ENCODE measurements at regions not wholly inside any gene's neighbourhood (a gene's known extent, or its start where the extent isn't known, plus 50 kb on each side); places are given as distances from the start of the nearest gene placed in this dataset.
"Not testable (repeated sequence)": the region's sequence is repeated elsewhere in the genome, so short reads cannot be mapped to it uniquely, and the experiment has no call there.

DNA sequence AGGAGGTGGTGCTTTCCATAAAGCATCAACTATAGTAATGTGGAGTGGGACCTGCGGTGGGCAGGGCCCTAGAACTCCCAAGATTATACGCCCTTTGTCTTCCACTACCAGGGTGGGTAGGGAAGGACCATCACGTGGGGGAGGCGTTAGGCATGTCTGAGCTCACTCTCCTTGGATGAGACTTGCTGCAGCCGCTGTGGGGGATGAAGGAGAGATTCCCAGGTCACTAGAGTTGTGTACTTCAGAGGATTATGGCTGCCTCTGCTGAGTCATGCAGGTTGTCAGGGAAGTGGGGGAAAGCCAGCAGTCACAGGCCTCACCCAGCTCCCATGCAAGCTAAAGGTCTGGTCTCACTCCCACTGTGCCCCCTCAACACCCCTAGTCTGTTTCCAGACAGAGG lies 195.0 kb upstream of the NBEA start:
- CTCF ChIA-PET; H3K4me1 Mint-ChIP-seq; H3K4me1 ChIP-seq (ENCODE audit: insufficient read depth, low read length); H3K4me3 ChIP-seq (ENCODE audit: low read length); H3K27ac Mint-ChIP-seq; H3K36me3 ChIP-seq (ENCODE audit: insufficient read depth, low read length); POLR2A ChIA-PET; H3K9me3 ChIP-seq (ENCODE audit: low read length); H3K4me3 Mint-ChIP-seq; H3K36me3 Mint-ChIP-seq; DNase-seq; H3K9me3 Mint-ChIP-seq; H3K27me3 Mint-ChIP-seq; H3K27me3 ChIP-seq (ENCODE audit: insufficient read depth, low read length, poor library complexity, severe bottlenecking); H3K27ac ChIP-seq (ENCODE audit: low read depth, low read length): not testable (repeated sequence)

- Histone ChIP-seq H3K4me1 (ENCODE audit: insufficient read depth, low read length) (no peaks in the 10 kb centered on the region), H3K4me3 (ENCODE audit: low read length) (no peak overlapping the region), H3K27me3 (ENCODE audit: insufficient read depth, low read length, poor library complexity, severe bottlenecking) (no peaks in the 10 kb centered on the region), H3K36me3 (ENCODE audit: insufficient read depth, low read length) (no peaks in the 10 kb centered on the region), H3K27ac (ENCODE audit: low read depth, low read length) (no peak overlapping the region), H3K9me3 (ENCODE audit: low read length) (no peaks in the 10 kb centered on the region)
- no peaks in the 10 kb centered on the region for H3K36me3 Mint-ChIP-seq
- H3K27me3 Mint-ChIP-seq, result no peaks in the 10 kb centered on the region
- H3K27ac Mint-ChIP-seq, result no peak overlapping the region
- no peak overlapping the region for H3K4me3 Mint-ChIP-seq
- no peak for DNase-seq
- ChIA-PET CTCF (no interaction called here), POLR2A (no interaction called here)
- peaks cover 2 to 9% (median 6%) of the 10 kb centered on the region in 5 donors for H3K9me3 Mint-ChIP-seq
- H3K4me1 Mint-ChIP-seq, result no peaks in the 10 kb centered on the region
These were observed 194.6 kb upstream of the NBEA start for GRCh38 chr13:34747507-34747906.

DNA sequence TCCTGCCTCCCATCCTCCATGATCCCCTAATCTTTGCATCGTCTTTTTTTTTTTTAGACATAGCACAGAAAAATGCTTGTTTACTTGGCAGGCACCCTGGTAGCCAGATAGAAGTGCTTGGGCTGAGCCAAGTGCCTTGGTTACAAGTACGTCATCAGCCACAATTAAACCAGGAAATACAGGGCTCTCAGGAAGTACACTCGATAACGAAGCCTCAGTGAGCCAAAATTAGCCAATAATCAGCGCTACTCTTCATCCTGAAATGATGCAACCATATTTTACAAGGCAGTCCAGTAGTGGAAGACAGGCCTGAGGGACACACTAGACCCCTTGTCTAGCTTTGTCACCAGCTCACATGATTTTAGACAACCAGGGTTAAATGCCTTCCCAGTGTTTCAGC lies 194.0 kb upstream of the NBEA start:
- no peak for DNase-seq
- no peak overlapping the region for H3K4me3 Mint-ChIP-seq
- POLR2A ChIA-PET, result no interaction called here
- CTCF ChIA-PET, result no interaction called here
- Histone ChIP-seq H3K36me3 (ENCODE audit: insufficient read depth, low read length) (no peaks in the 10 kb centered on the region), H3K4me3 (ENCODE audit: low read length) (no peak overlapping the region), H3K4me1 (ENCODE audit: insufficient read depth, low read length) (no peaks in the 10 kb centered on the region), H3K27ac (ENCODE audit: low read depth, low read length) (no peak overlapping the region), H3K27me3 (ENCODE audit: insufficient read depth, low read length, poor library complexity, severe bottlenecking) (no peaks in the 10 kb centered on the region), H3K9me3 (ENCODE audit: low read length) (no peaks in the 10 kb centered on the region)
- no peak overlapping the region for H3K27ac Mint-ChIP-seq
- no peaks in the 10 kb centered on the region for H3K27me3 Mint-ChIP-seq
- no peaks in the 10 kb centered on the region for H3K36me3 Mint-ChIP-seq
- peaks cover 2 to 9% (median 5%) of the 10 kb centered on the region in 5 donors for H3K9me3 Mint-ChIP-seq
- H3K4me1 Mint-ChIP-seq, result no peaks in the 10 kb centered on the region

DNA sequence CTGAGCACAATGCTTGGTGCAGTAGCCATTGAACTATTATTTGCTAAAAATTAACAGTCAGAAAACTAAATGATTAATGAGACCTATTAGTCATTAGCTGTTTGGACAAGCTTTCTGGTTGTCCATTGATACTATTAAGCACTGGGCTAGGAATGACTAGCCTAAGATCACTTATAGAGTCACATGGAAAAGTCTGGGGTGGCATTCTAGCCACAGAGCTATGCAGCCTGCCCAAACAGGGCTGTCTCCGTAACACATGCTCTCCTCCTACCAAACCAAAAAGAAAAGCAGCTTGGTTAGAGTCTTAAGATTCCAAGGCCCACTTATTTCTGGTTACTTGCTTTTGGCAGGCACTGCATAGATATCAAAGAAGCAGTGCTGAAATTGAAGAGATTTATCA lies 193.5 kb upstream of the NBEA start:
- no peak overlapping the region for H3K27ac Mint-ChIP-seq
- no peaks in the 10 kb centered on the region for H3K4me1 Mint-ChIP-seq
- H3K27ac ChIP-seq (ENCODE audit: low read depth, low read length), result no peak overlapping the region
- peaks cover 2 to 9% (median 5%) of the 10 kb centered on the region in 5 donors for H3K9me3 Mint-ChIP-seq
- no peaks in the 10 kb centered on the region for H3K36me3 ChIP-seq (ENCODE audit: insufficient read depth, low read length)
- DNase-seq, result no peak
- no peaks in the 10 kb centered on the region for H3K27me3 ChIP-seq (ENCODE audit: insufficient read depth, low read length, poor library complexity, severe bottlenecking)
- H3K36me3 Mint-ChIP-seq, result no peaks in the 10 kb centered on the region
- H3K27me3 Mint-ChIP-seq, result no peaks in the 10 kb centered on the region
- no peaks in the 10 kb centered on the region for H3K4me1 ChIP-seq (ENCODE audit: insufficient read depth, low read length)
- CTCF ChIA-PET, result no interaction called here
- no peak overlapping the region for H3K4me3 ChIP-seq (ENCODE audit: low read length)
- POLR2A ChIA-PET, result no interaction called here
- no peak overlapping the region for H3K4me3 Mint-ChIP-seq
- no peaks in the 10 kb centered on the region for H3K9me3 ChIP-seq (ENCODE audit: low read length)

DNA sequence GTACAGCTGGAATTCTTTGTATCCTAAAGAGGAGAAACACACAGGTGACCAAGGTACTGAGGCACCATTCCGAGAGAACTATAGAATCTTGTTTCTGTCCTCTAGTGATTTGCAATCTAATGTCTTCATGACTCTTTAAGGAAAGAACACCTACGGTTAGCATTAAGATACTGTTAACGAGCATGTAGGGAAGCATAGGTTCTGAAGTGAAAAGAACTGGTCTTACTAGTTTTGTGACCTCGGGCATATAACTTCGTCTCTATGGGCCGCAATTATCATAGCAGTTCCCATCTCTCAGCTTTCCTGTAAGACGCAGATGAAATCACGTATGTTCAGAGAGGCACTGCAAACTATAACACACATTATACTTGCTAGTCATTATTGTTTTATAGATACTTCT lies 193.0 kb upstream of the NBEA start:
- H3K4me3 Mint-ChIP-seq, result no peak overlapping the region
- H3K9me3 Mint-ChIP-seq, result peaks cover 2 to 9% (median 5%) of the 10 kb centered on the region in 5 donors
- ChIA-PET POLR2A (no interaction called here), CTCF (no interaction called here)
- H3K36me3 ChIP-seq (ENCODE audit: insufficient read depth, low read length), result no peaks in the 10 kb centered on the region
- H3K4me1 Mint-ChIP-seq, result no peaks in the 10 kb centered on the region
- DNase-seq, result no peak
- no peak overlapping the region for H3K4me3 ChIP-seq (ENCODE audit: low read length)
- no peak overlapping the region for H3K27ac ChIP-seq (ENCODE audit: low read depth, low read length)
- H3K27me3 ChIP-seq (ENCODE audit: insufficient read depth, low read length, poor library complexity, severe bottlenecking), result no peaks in the 10 kb centered on the region
- no peaks in the 10 kb centered on the region for H3K9me3 ChIP-seq (ENCODE audit: low read length)
- H3K27ac Mint-ChIP-seq, result no peak overlapping the region
- H3K4me1 ChIP-seq (ENCODE audit: insufficient read depth, low read length), result no peaks in the 10 kb centered on the region
- H3K27me3 Mint-ChIP-seq, result no peaks in the 10 kb centered on the region
- H3K36me3 Mint-ChIP-seq, result no peaks in the 10 kb centered on the region

GRCh38 chr13:34750078-34750931 lies 191.8 kb upstream of the NBEA start:
- H3K36me3 ChIP-seq (ENCODE audit: insufficient read depth, low read length), result no peaks in the 10 kb centered on the region
- H3K4me3 ChIP-seq (ENCODE audit: low read length), result no peak overlapping the region
- Mint-ChIP-seq H3K4me3 (no peak overlapping the region), H3K9me3 (peaks cover 0 to 8% (median 5%) of the 10 kb centered on the region in 5 donors), H3K27ac (no peak overlapping the region), H3K4me1 (no peaks in the 10 kb centered on the region), H3K27me3 (no peaks in the 10 kb centered on the region), H3K36me3 (no peaks in the 10 kb centered on the region)
- H3K9me3 ChIP-seq (ENCODE audit: low read length), result no peaks in the 10 kb centered on the region
- H3K4me1 ChIP-seq (ENCODE audit: insufficient read depth, low read length), result no peaks in the 10 kb centered on the region
- H3K27ac ChIP-seq (ENCODE audit: low read depth, low read length), result no peak overlapping the region
- H3K27me3 ChIP-seq (ENCODE audit: insufficient read depth, low read length, poor library complexity, severe bottlenecking), result no peaks in the 10 kb centered on the region
- ChIA-PET CTCF (no interaction called here), POLR2A (no interaction called here)
- no peak for DNase-seq

- ChIA-PET CTCF (no interaction called here), POLR2A (no interaction called here)
- H3K4me1 Mint-ChIP-seq, result no peaks in the 10 kb centered on the region
- H3K4me3 Mint-ChIP-seq, result no peak overlapping the region
- no peak for DNase-seq
- H3K9me3 ChIP-seq (ENCODE audit: low read length), result no peaks in the 10 kb centered on the region
- no peaks in the 10 kb centered on the region for H3K36me3 ChIP-seq (ENCODE audit: insufficient read depth, low read length)
- no peaks in the 10 kb centered on the region for H3K4me1 ChIP-seq (ENCODE audit: insufficient read depth, low read length)
- no peak overlapping the region for H3K4me3 ChIP-seq (ENCODE audit: low read length)
- H3K27ac Mint-ChIP-seq, result no peak overlapping the region
- peaks cover 0 to 5% (median 2%) of the 10 kb centered on the region in 5 donors for H3K9me3 Mint-ChIP-seq
- no peaks in the 10 kb centered on the region for H3K27me3 Mint-ChIP-seq
- no peaks in the 10 kb centered on the region for H3K36me3 Mint-ChIP-seq
- H3K27me3 ChIP-seq (ENCODE audit: insufficient read depth, low read length, poor library complexity, severe bottlenecking), result no peaks in the 10 kb centered on the region
- H3K27ac ChIP-seq (ENCODE audit: low read depth, low read length), result no peak overlapping the region
These were observed 191.0 kb upstream of the NBEA start for GRCh38 chr13:34751044-34751443.

DNA sequence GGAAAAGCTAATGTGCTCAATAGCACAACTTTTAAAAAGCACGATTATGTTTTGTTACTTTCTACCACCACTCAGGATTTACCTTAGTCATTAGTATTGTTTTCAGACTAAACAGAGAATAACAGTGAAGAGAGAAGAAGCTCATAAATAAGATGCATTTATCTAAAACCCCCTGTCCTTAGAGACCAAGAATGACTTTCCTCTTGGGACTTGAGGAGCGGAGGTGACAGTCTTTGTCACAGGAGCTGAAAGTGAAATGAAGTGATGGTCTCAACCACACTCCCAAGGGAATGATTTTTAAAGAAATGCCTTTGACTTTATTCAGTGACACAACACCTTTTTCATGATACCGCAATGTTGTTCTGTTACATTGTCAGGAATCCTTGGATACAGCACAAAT lies 190.6 kb upstream of the NBEA start:
- CTCF ChIA-PET, result no interaction called here
- no peak for DNase-seq
- no peaks in the 10 kb centered on the region for H3K27me3 Mint-ChIP-seq
- no peaks in the 10 kb centered on the region for H3K36me3 ChIP-seq (ENCODE audit: insufficient read depth, low read length)
- no peak overlapping the region for H3K27ac Mint-ChIP-seq
- H3K36me3 Mint-ChIP-seq, result no peaks in the 10 kb centered on the region
- H3K4me1 Mint-ChIP-seq, result no peaks in the 10 kb centered on the region
- H3K9me3 Mint-ChIP-seq, result peaks cover 0 to 5% (median 2%) of the 10 kb centered on the region in 5 donors
- POLR2A ChIA-PET, result no interaction called here
- no peaks in the 10 kb centered on the region for H3K4me1 ChIP-seq (ENCODE audit: insufficient read depth, low read length)
- no peak overlapping the region for H3K27ac ChIP-seq (ENCODE audit: low read depth, low read length)
- no peaks in the 10 kb centered on the region for H3K9me3 ChIP-seq (ENCODE audit: low read length)
- H3K27me3 ChIP-seq (ENCODE audit: insufficient read depth, low read length, poor library complexity, severe bottlenecking), result no peaks in the 10 kb centered on the region
- no peak overlapping the region for H3K4me3 ChIP-seq (ENCODE audit: low read length)
- H3K4me3 Mint-ChIP-seq, result no peak overlapping the region

All from CD8-positive, alpha-beta memory T cell (primary cell).